HepG2 (cell line): ENCODE measurements at regions not wholly inside any gene's neighbourhood (a gene's known extent, or its start where the extent isn't known, plus 50 kb on each side); places are given as distances from the start of the nearest gene placed in this dataset.
A peak's percentile ranks its signal among the peaks of the same experiment; 100 is the strongest.

Experiments
- ATAC-seq: fragments of 200-7000 bp; cut with Tn5 transposase; 3 replicates; pipeline ENCODE4 v1.9.1; 2020; ENCODE audit warnings: mild to moderate bottlenecking, moderate library complexity
- BruUV-seq: library from RNA; stranded (reverse); fragments of 400-500 nt; replicated peaks from 2 replicates; lab custom pipeline; 2021; lab: Mats Ljungman, UMichigan
- CTCF ChIA-PET: fragments of 300-600 bp; formaldehyde crosslinking; extraction: SDS; loops from one replicate; lab custom pipeline; 2021; ENCODE audit warnings: low total read pairs, inconsistent platforms, low intra/inter-chr PET ratio; lab: Yijun Ruan, JAX
- POLR2A ChIA-PET: fragments of 350-600 bp; sonication (Branson Sonifier 250); formaldehyde crosslinking; loops from one replicate; lab custom pipeline; 2020; ENCODE audit warnings: antibody characterized with exemption, inconsistent platforms; lab: Yijun Ruan, JAX
- DNase-seq: peaks from one replicate; pipeline ENCODE4 v3.0.0-alpha.2; 2015; ENCODE audit warnings: low spot score
- FAIRE-seq: peaks from 3 replicates; lab custom pipeline; 2011; peaks lifted over from hg19 to GRCh38; lab: Jason Lieb, UNC
- H2AFZ ChIP-seq: one replicate; pipeline ENCODE4 v1.6.1; 2011; ENCODE audit warnings: low read length, inconsistent platforms
- H3K27ac ChIP-seq: fragments of 300-600 bp; 3 replicates; pipeline ENCODE4 v1.8.0; 2011; ENCODE audit warnings: mixed run types, mild to moderate bottlenecking, mixed read lengths, low read length, inconsistent platforms; ENCODE audit not compliant: insufficient read depth; ENCODE audit errors: extremely low read length
- H3K27me3 ChIP-seq, 2 experiments: fragments of 200-600 bp in 1 of 2; 2 replicates in 1 of 2; 3 replicates in 1 of 2; pipeline versions ENCODE4 v1.6.0 to v1.8.0; 2011; ENCODE audit warnings: low read length in 2 of 2, mild to moderate bottlenecking in 2 of 2, moderate library complexity in 2 of 2, inconsistent platforms in 1 of 2; ENCODE audit not compliant: insufficient read depth in 2 of 2, control insufficient read depth in 1 of 2
- H3K36me3 ChIP-seq, 2 experiments: fragments of 200-600 bp in 1 of 2; replicated peaks in 1 of 2; 2 replicates in 1 of 2; 3 replicates in 1 of 2; pipeline versions ENCODE4 v1.5.1 to v1.8.0; 2011; ENCODE audit warnings: low read length in 2 of 2, inconsistent platforms in 1 of 2; ENCODE audit not compliant: insufficient read depth in 2 of 2, control insufficient read depth in 1 of 2
- H3K4me1 ChIP-seq: 2 replicates; pipeline ENCODE4 v1.5.1; 2012; ENCODE audit warnings: low read length, inconsistent platforms; ENCODE audit not compliant: insufficient read depth
- H3K4me2 ChIP-seq: 2 replicates; pipeline ENCODE4 v1.6.0; 2011; ENCODE audit warnings: low read depth, low read length, inconsistent platforms
- H3K4me3 ChIP-seq, 3 experiments: fragments of 200-600 bp in 1 of 3; sonication (generic), shearing (Covaris generic) in 1 of 3; replicated peaks in 1 of 3; 2 replicates each; pipeline ENCODE4 v1.5.1; 2011 to 2016; ENCODE audit warnings: low read length in 3 of 3, inconsistent platforms in 2 of 3, low read depth in 2 of 3, mild to moderate bottlenecking in 2 of 3, control low read depth in 1 of 3, mixed read lengths in 1 of 3; ENCODE audit not compliant: insufficient read depth in 1 of 3
- H3K79me2 ChIP-seq: one replicate; pipeline ENCODE4 v1.6.1; 2011; ENCODE audit warnings: low read length, inconsistent platforms; ENCODE audit not compliant: insufficient read depth
- H3K9ac ChIP-seq: 2 replicates; pipeline ENCODE4 v1.6.0; 2011; ENCODE audit warnings: mild to moderate bottlenecking, low read depth, low read length, inconsistent platforms; ENCODE audit not compliant: insufficient read depth
- H3K9me3 ChIP-seq: 2 replicates; pipeline ENCODE4 v1.5.1; 2012; ENCODE audit warnings: mild to moderate bottlenecking, low read length
- H4K20me1 ChIP-seq: 2 replicates; pipeline ENCODE4 v1.6.0; 2011; ENCODE audit warnings: inconsistent platforms, mild to moderate bottlenecking, low read length, moderate library complexity; ENCODE audit not compliant: insufficient read depth
- CEBPG ChIP-seq: IDR thresholded peaks from 2 replicates; pipeline ENCODE4 v1.6.1; 2016
- DPF2 ChIP-seq: sonication (generic); formaldehyde crosslinking; IDR thresholded peaks from 2 replicates; pipeline ENCODE4 v1.4.0; 2020; ENCODE audit warnings: mild to moderate bottlenecking, low read depth, missing genetic modification reagents, borderline replicate concordance
- RFX3 ChIP-seq: IDR thresholded peaks from 2 replicates; pipeline ENCODE4 v1.6.1; 2016; ENCODE audit warnings: missing biosample characterization, missing genetic modification reagents
- ZBTB38 ChIP-seq: sonication (generic); formaldehyde crosslinking; IDR thresholded peaks from 2 replicates; pipeline ENCODE4 v1.5.1; 2020; ENCODE audit warnings: mild to moderate bottlenecking, missing genetic modification reagents
- ZFP41 ChIP-seq: sonication (generic); formaldehyde crosslinking; IDR thresholded peaks from 2 replicates; pipeline ENCODE4 v1.4.0; 2020; ENCODE audit warnings: mild to moderate bottlenecking, missing genetic modification reagents, borderline replicate concordance
- ZFP91 ChIP-seq: sonication (generic); formaldehyde crosslinking; IDR thresholded peaks from 2 replicates; pipeline ENCODE4 v1.9.0; 2022; ENCODE audit warnings: missing genetic modification reagents, mild to moderate bottlenecking, borderline replicate concordance
- ZIK1 ChIP-seq: sonication (generic); formaldehyde crosslinking; IDR thresholded peaks from 2 replicates; pipeline ENCODE4 v1.5.0; 2020; ENCODE audit warnings: mild to moderate bottlenecking, low read depth, missing genetic modification reagents, borderline replicate concordance
- ZSCAN21 ChIP-seq: sonication (generic); formaldehyde crosslinking; IDR thresholded peaks from 2 replicates; pipeline ENCODE4 v1.8.0; 2022; ENCODE audit warnings: mild to moderate bottlenecking, missing genetic modification reagents, moderate library complexity, borderline replicate concordance
- WGBS: methylation state at CpG from one replicate; pipeline ENCODE4 v1.1.6; 2017; ENCODE audit warnings: low lambda C conversion rate; 5-methylcytosine and 5-hydroxymethylcytosine counted together
- in situ Hi-C: cut with HindIII; loops from 2 replicates; pipeline ENCODE4 v1.10.0; 2017; ENCODE audit warnings: low pct_unique_long_range_greater_than_20kb; ENCODE audit not compliant: extremely low pct_ligation_motif_present
- intact Hi-C: fragments of 100-400 bp; cut with micrococcal nuclease; formaldehyde crosslinking; loops from one replicate; pipeline ENCODE4 v1.10.0; 2022; ENCODE audit not compliant: unreplicated experiment
- TF ChIP-seq, protein P1 (sequence below): sonication (generic); formaldehyde crosslinking; IDR thresholded peaks from 2 replicates; pipeline ENCODE4 v1.4.0; 2020; ENCODE audit warnings: missing genetic modification reagents
- TF ChIP-seq, protein P2 (sequence below): IDR thresholded peaks from 2 replicates; pipeline ENCODE4 v1.6.1; 2016; ENCODE audit warnings: missing compliant biosample characterization, missing genetic modification reagents, borderline replicate concordance

DNA sequence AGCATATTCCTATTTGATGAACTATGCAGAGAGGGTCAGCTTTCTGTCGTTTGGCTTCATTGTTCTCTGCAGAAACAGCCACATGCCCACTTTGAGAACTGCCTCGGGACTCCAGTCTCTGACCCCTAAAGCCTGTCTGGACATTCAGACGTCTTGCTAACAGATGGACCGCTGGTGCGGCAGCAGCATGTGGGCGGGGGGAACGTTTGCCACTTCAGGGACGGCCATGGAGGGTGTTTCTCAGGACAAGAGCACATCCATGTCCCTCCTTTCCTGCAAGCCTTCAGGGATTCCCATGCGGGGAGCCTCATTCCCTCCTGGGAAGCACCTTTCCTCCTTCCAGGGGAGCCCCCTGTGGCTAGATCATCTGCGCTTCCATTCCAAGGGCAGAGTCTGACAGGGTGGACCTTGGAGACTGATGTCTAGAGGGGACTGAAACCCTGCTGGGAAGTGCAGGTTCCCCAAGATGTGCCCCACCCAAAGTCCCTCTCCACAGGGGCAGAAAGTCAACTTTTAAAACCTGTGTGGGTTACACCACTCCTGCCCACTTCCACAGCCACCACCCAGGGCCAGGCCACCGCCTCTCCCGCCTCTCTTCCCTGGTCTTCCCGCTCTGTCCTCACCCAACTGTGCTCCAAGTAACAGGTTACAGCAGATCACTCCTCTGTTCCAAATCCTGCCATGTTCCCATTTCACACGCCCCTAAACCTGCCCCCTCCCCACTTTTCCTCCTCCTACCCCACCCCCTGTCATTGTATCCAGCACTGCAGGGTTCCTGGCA lies 94.8 kb upstream of the PMEPA1 start:
- intact Hi-C loops: no loop called here
- H4K20me1 ChIP-seq: no peaks in the 10 kb centered on the region
- H3K4me1 ChIP-seq: no peaks in the 10 kb centered on the region
- H3K27me3 ChIP-seq: peaks cover 1 to 43% of the 10 kb centered on the region in 2 experiments; a peak in 2 of 5 replicates
- in situ Hi-C loops: no loop called here
- no peak overlapping the region for H3K9ac ChIP-seq
- ChIA-PET POLR2A (no interaction called here), CTCF (no interaction called here)
- H3K4me2 ChIP-seq: no peak overlapping the region
- H3K27ac ChIP-seq: no peak overlapping the region
- BruUV-seq: no TSS peak
- H3K36me3 ChIP-seq: no peaks in the 10 kb centered on the region
- H3K79me2 ChIP-seq: no peaks in the 10 kb centered on the region
- DNase-seq: no peak
- H2AFZ ChIP-seq: no peak overlapping the region
- TF ChIP-seq RFX3 (CRISPR knock-in tag) (no peak), ZSCAN21 (CRISPR knock-in tag) (no peak), DPF2 (CRISPR knock-in tag) (no peak), CEBPG (CRISPR knock-in tag) (no peak)
- no peak overlapping the region for H3K4me3 ChIP-seq
- no peaks in the 10 kb centered on the region for H3K9me3 ChIP-seq
- no peak for FAIRE-seq
- whole genome bisulfite sequencing: 13% methylated on average over 13 of the region's 14 CpGs
- no peak for ATAC-seq

- POLR2A ChIA-PET: no interaction called here
- Histone ChIP-seq H2AFZ (no peak overlapping the region), H3K9ac (no peak overlapping the region), H3K79me2 (no peaks in the 10 kb centered on the region), H3K4me3 (no peak overlapping the region), H4K20me1 (no peaks in the 10 kb centered on the region), H3K36me3 (no peaks in the 10 kb centered on the region), H3K9me3 (no peaks in the 10 kb centered on the region), H3K4me1 (no peaks in the 10 kb centered on the region), H3K4me2 (no peak overlapping the region), H3K27me3 (peaks cover 1 to 39% of the 10 kb centered on the region in 2 experiments; a peak in 2 of 5 replicates), H3K27ac (no peak overlapping the region)
- peak; percentile 30 for ATAC-seq
- no peak for DNase-seq
- in situ Hi-C loops: no loop called here
- 6% methylated on average over 8 of the region's 10 CpGs for WGBS
- intact Hi-C loops: no loop called here
- no peak for FAIRE-seq
- no peak for TF ChIP-seq ZFP41 (CRISPR knock-in tag)
- TF ChIP-seq ZIK1 (CRISPR knock-in tag): no peak
- TF ChIP-seq, protein P1, sequence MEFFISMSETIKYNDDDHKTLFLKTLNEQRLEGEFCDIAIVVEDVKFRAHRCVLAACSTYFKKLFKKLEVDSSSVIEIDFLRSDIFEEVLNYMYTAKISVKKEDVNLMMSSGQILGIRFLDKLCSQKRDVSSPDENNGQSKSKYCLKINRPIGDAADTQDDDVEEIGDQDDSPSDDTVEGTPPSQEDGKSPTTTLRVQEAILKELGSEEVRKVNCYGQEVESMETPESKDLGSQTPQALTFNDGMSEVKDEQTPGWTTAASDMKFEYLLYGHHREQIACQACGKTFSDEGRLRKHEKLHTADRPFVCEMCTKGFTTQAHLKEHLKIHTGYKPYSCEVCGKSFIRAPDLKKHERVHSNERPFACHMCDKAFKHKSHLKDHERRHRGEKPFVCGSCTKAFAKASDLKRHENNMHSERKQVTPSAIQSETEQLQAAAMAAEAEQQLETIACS: no peak
- TF ChIP-seq, protein P2, sequence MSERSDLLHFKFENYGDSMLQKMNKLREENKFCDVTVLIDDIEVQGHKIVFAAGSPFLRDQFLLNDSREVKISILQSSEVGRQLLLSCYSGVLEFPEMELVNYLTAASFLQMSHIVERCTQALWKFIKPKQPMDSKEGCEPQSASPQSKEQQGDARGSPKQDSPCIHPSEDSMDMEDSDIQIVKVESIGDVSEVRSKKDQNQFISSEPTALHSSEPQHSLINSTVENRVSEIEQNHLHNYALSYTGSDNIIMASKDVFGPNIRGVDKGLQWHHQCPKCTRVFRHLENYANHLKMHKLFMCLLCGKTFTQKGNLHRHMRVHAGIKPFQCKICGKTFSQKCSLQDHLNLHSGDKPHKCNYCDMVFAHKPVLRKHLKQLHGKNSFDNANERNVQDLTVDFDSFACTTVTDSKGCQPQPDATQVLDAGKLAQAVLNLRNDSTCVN (CRISPR knock-in tag): no peak
- TF ChIP-seq ZBTB38 (CRISPR knock-in tag): no peak
- no peak for TF ChIP-seq ZFP91 (CRISPR knock-in tag)
- BruUV-seq: no TSS peak
- CTCF ChIA-PET: no interaction called here
Observed at GRCh38 chr20:57803508-57804005, 93.7 kb upstream of the PMEPA1 start.
